ENCODE measurements at regions not wholly inside any gene's neighbourhood (a gene's known extent, or its start where the extent isn't known, plus 50 kb on each side); places are given as distances from the start of the nearest gene placed in this dataset.

GRCh38 chr14:99073431-99073830, 198.6 kb downstream of the BCL11B start:
- Histone ChIP-seq H3K9ac (ENCODE audit: low read depth, low read length, poor library complexity) (no peak overlapping the region), H2AFZ (ENCODE audit: low read length) (no peak overlapping the region), H3K36me3 (replicated peaks in 1 of 2; ENCODE audit: control insufficient read depth in 2 of 2, insufficient read depth in 2 of 2, low read length in 2 of 2) (no peaks in the 10 kb centered on the region), H2BK15ac (ENCODE audit: low read length) (no peak overlapping the region), H3K4ac (ENCODE audit: low read length) (no peak overlapping the region), H3K27ac (replicated peaks; ENCODE audit: low read length) (no peak overlapping the region), H3K4me1 (ENCODE audit: control insufficient read depth in 2 of 2, insufficient read depth in 1 of 2, low read depth in 1 of 2, low read length in 2 of 2) (no peaks in the 10 kb centered on the region), H3K18ac (ENCODE audit: low read length) (peak overlapping the region; percentile 29), H2BK120ac (ENCODE audit: low read depth, low read length) (no peak overlapping the region), H2AK5ac (ENCODE audit: low read depth, low read length) (no peak overlapping the region), H3K23ac (ENCODE audit: low read depth, low read length, poor library complexity) (no peak overlapping the region), H3K4me3 (ENCODE audit: low read length in 2 of 2) (no peak overlapping the region), H4K8ac (ENCODE audit: low read depth, low read length) (no peak overlapping the region), H3K4me2 (ENCODE audit: insufficient read depth, low read length, poor library complexity, severe bottlenecking) (no peak overlapping the region), H4K91ac (ENCODE audit: low read depth, low read length, poor library complexity) (no peak overlapping the region), H2BK5ac (ENCODE audit: low read length) (no peak overlapping the region), H2BK12ac (ENCODE audit: low read length) (no peak overlapping the region), H3K14ac (ENCODE audit: low read length) (no peak overlapping the region), H3K27me3 (ENCODE audit: control insufficient read depth in 3 of 3, insufficient read depth in 3 of 3, low read depth in 1 of 3, low read length in 3 of 3) (no peaks in the 10 kb centered on the region), H3K79me1 (ENCODE audit: low read depth, low read length) (no peaks in the 10 kb centered on the region), H3K9me3 (replicated peaks in 1 of 2; ENCODE audit: control insufficient read depth in 2 of 2, insufficient read depth in 1 of 2, low read depth in 1 of 2, low read length in 2 of 2) (no peaks in the 10 kb centered on the region)
- DNase-seq (ENCODE audit: low spot score), result no peak
- no CpG with 5 or more reads among the region's 6 CpGs for whole genome bisulfite sequencing, 2 donors (ENCODE audit: extremely low coverage in 2 of 2, insufficient read length in 2 of 2, insufficient replicate concordance in 1 of 2)

DNA sequence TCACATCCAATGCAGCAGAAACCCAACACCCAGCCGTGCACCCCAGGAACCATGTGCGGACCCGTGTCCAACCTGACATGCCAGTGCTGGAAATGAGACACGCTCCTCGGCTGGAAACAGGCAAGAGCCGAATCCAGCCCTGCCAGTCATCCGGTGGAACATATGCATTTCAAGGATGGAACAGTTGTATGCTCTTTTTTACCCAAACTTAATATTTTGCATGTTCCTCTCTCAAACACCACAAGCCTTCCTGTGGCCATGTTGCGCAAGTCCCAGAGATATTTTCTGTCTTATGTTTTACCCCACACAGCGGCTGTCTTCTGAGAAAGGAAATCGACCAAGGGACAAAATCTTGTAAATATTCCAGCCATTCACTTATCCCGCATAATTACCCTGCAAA, 196.9 kb downstream of the BCL11B start:
- H3K4me3 ChIP-seq (ENCODE audit: low read length in 2 of 2), result no peak overlapping the region
- DNase-seq (ENCODE audit: low spot score), result no peak
- no peaks in the 10 kb centered on the region for H3K4me1 ChIP-seq (ENCODE audit: control insufficient read depth in 2 of 2, insufficient read depth in 1 of 2, low read depth in 1 of 2, low read length in 2 of 2)
- H2BK15ac ChIP-seq (ENCODE audit: low read length), result no peak overlapping the region
- H3K79me1 ChIP-seq (ENCODE audit: low read depth, low read length), result no peaks in the 10 kb centered on the region
- no peaks in the 10 kb centered on the region for H3K27me3 ChIP-seq (ENCODE audit: control insufficient read depth in 3 of 3, insufficient read depth in 3 of 3, low read depth in 1 of 3, low read length in 3 of 3)
- no peak overlapping the region for H4K91ac ChIP-seq (ENCODE audit: low read depth, low read length, poor library complexity)
- no peak overlapping the region for H3K27ac ChIP-seq (replicated peaks; ENCODE audit: low read length)
- H4K8ac ChIP-seq (ENCODE audit: low read depth, low read length), result no peak overlapping the region
- no peaks in the 10 kb centered on the region for H3K36me3 ChIP-seq (replicated peaks in 1 of 2; ENCODE audit: control insufficient read depth in 2 of 2, insufficient read depth in 2 of 2, low read length in 2 of 2)
- H2AK5ac ChIP-seq (ENCODE audit: low read depth, low read length), result no peak overlapping the region
- H3K9ac ChIP-seq (ENCODE audit: low read depth, low read length, poor library complexity), result no peak overlapping the region
- WGBS, 2 donors (ENCODE audit: extremely low coverage in 2 of 2, insufficient read length in 2 of 2, insufficient replicate concordance in 1 of 2), result no CpG with 5 or more reads among the region's 11 CpGs
- no peak overlapping the region for H2AFZ ChIP-seq (ENCODE audit: low read length)
- H3K4me2 ChIP-seq (ENCODE audit: insufficient read depth, low read length, poor library complexity, severe bottlenecking), result no peak overlapping the region
- no peak overlapping the region for H3K18ac ChIP-seq (ENCODE audit: low read length)
- no peak overlapping the region for H3K14ac ChIP-seq (ENCODE audit: low read length)
- no peak overlapping the region for H2BK12ac ChIP-seq (ENCODE audit: low read length)
- no peak overlapping the region for H2BK5ac ChIP-seq (ENCODE audit: low read length)
- no peaks in the 10 kb centered on the region for H3K9me3 ChIP-seq (replicated peaks in 1 of 2; ENCODE audit: control insufficient read depth in 2 of 2, insufficient read depth in 1 of 2, low read depth in 1 of 2, low read length in 2 of 2)
- H3K4ac ChIP-seq (ENCODE audit: low read length), result no peak overlapping the region
- no peak overlapping the region for H3K23ac ChIP-seq (ENCODE audit: low read depth, low read length, poor library complexity)
- H2BK120ac ChIP-seq (ENCODE audit: low read depth, low read length), result no peak overlapping the region

GRCh38 chr14:99075771-99076375, 196.1 kb downstream of the BCL11B start:
- no peak overlapping the region for H3K23ac ChIP-seq (ENCODE audit: low read depth, low read length, poor library complexity)
- no peaks in the 10 kb centered on the region for H3K27me3 ChIP-seq (ENCODE audit: control insufficient read depth in 3 of 3, insufficient read depth in 3 of 3, low read depth in 1 of 3, low read length in 3 of 3)
- no peak overlapping the region for H3K18ac ChIP-seq (ENCODE audit: low read length)
- DNase-seq (ENCODE audit: low spot score), result no peak
- H3K14ac ChIP-seq (ENCODE audit: low read length), result no peak overlapping the region
- no peak overlapping the region for H2AFZ ChIP-seq (ENCODE audit: low read length)
- no peak overlapping the region for H3K4me3 ChIP-seq (ENCODE audit: low read length in 2 of 2)
- H3K79me1 ChIP-seq (ENCODE audit: low read depth, low read length), result no peaks in the 10 kb centered on the region
- no peak overlapping the region for H4K91ac ChIP-seq (ENCODE audit: low read depth, low read length, poor library complexity)
- H3K4me2 ChIP-seq (ENCODE audit: insufficient read depth, low read length, poor library complexity, severe bottlenecking), result no peak overlapping the region
- no peak overlapping the region for H2BK15ac ChIP-seq (ENCODE audit: low read length)
- no peak overlapping the region for H3K4ac ChIP-seq (ENCODE audit: low read length)
- WGBS, 2 donors (ENCODE audit: extremely low coverage in 2 of 2, insufficient read length in 2 of 2, insufficient replicate concordance in 1 of 2), result no CpG with 5 or more reads among the region's 5 CpGs
- no peak overlapping the region for H2BK12ac ChIP-seq (ENCODE audit: low read length)
- no peak overlapping the region for H3K27ac ChIP-seq (replicated peaks; ENCODE audit: low read length)
- H3K4me1 ChIP-seq (ENCODE audit: control insufficient read depth in 2 of 2, insufficient read depth in 1 of 2, low read depth in 1 of 2, low read length in 2 of 2), result no peaks in the 10 kb centered on the region
- H3K9me3 ChIP-seq (replicated peaks in 1 of 2; ENCODE audit: control insufficient read depth in 2 of 2, insufficient read depth in 1 of 2, low read depth in 1 of 2, low read length in 2 of 2), result peaks cover 0 to 2% of the 10 kb centered on the region in 2 donors
- no peak overlapping the region for H2BK5ac ChIP-seq (ENCODE audit: low read length)
- H3K36me3 ChIP-seq (replicated peaks in 1 of 2; ENCODE audit: control insufficient read depth in 2 of 2, insufficient read depth in 2 of 2, low read length in 2 of 2), result no peaks in the 10 kb centered on the region
- no peak overlapping the region for H3K9ac ChIP-seq (ENCODE audit: low read depth, low read length, poor library complexity)
- H4K8ac ChIP-seq (ENCODE audit: low read depth, low read length), result no peak overlapping the region
- H2BK120ac ChIP-seq (ENCODE audit: low read depth, low read length), result no peak overlapping the region
- no peak overlapping the region for H2AK5ac ChIP-seq (ENCODE audit: low read depth, low read length)

GRCh38 chr14:99077076-99077843, 194.7 kb downstream of the BCL11B start:
- Histone ChIP-seq H3K14ac (ENCODE audit: low read length) (no peak overlapping the region), H3K23ac (ENCODE audit: low read depth, low read length, poor library complexity) (no peak overlapping the region), H3K27ac (replicated peaks; ENCODE audit: low read length) (no peak overlapping the region), H3K9ac (ENCODE audit: low read depth, low read length, poor library complexity) (no peak overlapping the region), H4K91ac (ENCODE audit: low read depth, low read length, poor library complexity) (no peak overlapping the region), H3K9me3 (replicated peaks in 1 of 2; ENCODE audit: control insufficient read depth in 2 of 2, insufficient read depth in 1 of 2, low read depth in 1 of 2, low read length in 2 of 2) (peaks cover 0 to 2% of the 10 kb centered on the region in 2 donors), H2AFZ (ENCODE audit: low read length) (no peak overlapping the region), H3K4ac (ENCODE audit: low read length) (no peak overlapping the region), H4K8ac (ENCODE audit: low read depth, low read length) (no peak overlapping the region), H2BK5ac (ENCODE audit: low read length) (no peak overlapping the region), H2AK5ac (ENCODE audit: low read depth, low read length) (no peak overlapping the region), H3K4me3 (ENCODE audit: low read length in 2 of 2) (no peak overlapping the region), H3K18ac (ENCODE audit: low read length) (no peak overlapping the region), H3K79me1 (ENCODE audit: low read depth, low read length) (no peaks in the 10 kb centered on the region), H2BK15ac (ENCODE audit: low read length) (no peak overlapping the region), H2BK12ac (ENCODE audit: low read length) (no peak overlapping the region), H3K36me3 (replicated peaks in 1 of 2; ENCODE audit: control insufficient read depth in 2 of 2, insufficient read depth in 2 of 2, low read length in 2 of 2) (no peaks in the 10 kb centered on the region), H3K4me2 (ENCODE audit: insufficient read depth, low read length, poor library complexity, severe bottlenecking) (no peak overlapping the region), H3K4me1 (ENCODE audit: control insufficient read depth in 2 of 2, insufficient read depth in 1 of 2, low read depth in 1 of 2, low read length in 2 of 2) (no peaks in the 10 kb centered on the region), H2BK120ac (ENCODE audit: low read depth, low read length) (no peak overlapping the region), H3K27me3 (ENCODE audit: control insufficient read depth in 3 of 3, insufficient read depth in 3 of 3, low read depth in 1 of 3, low read length in 3 of 3) (no peaks in the 10 kb centered on the region)
- WGBS, 2 donors (ENCODE audit: extremely low coverage in 2 of 2, insufficient read length in 2 of 2, insufficient replicate concordance in 1 of 2), result no CpG with 5 or more reads among the region's 8 CpGs
- DNase-seq (ENCODE audit: low spot score), result no peak
